ENCODE measurements at regions not wholly inside any gene's neighbourhood (a gene's known extent, or its start where the extent isn't known, plus 50 kb on each side); places are given as distances from the start of the nearest gene placed in this dataset.
"Not testable (repeated sequence)": the region's sequence is repeated elsewhere in the genome, so short reads cannot be mapped to it uniquely, and the experiment has no call there.

DNA sequence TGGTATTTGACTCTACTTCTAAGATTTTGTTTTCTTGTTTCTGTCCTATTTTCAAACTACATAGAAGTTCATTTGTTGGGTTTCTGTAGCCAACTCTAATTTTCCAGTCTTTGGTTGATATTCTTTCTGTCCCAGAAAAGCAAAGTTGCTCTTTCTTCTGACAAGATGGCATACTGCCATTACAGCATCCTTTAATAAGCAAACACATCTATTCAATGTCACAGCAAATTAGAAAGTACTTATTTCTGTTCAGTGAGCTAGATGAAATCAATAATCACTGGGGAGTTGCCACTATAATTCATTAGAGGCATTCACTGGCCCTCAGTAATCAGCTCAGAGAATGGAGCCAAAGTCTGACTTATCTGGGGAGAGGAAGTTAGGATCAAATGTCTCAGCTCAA lies 1258.0 kb upstream of the IGFBP7 start:
- DNase-seq (ENCODE audit: low read depth in 2 of 2), result no peak

GRCh38 chr4:58360354-58361133 lies 1250.4 kb upstream of the IGFBP7 start:
- DNase-seq (ENCODE audit: low read depth in 2 of 2), result no peak

- no peak for DNase-seq (ENCODE audit: low read depth in 2 of 2)
Measured at GRCh38 chr4:58359590-58359989, 1249.4 kb upstream of the IGFBP7 start.

DNA sequence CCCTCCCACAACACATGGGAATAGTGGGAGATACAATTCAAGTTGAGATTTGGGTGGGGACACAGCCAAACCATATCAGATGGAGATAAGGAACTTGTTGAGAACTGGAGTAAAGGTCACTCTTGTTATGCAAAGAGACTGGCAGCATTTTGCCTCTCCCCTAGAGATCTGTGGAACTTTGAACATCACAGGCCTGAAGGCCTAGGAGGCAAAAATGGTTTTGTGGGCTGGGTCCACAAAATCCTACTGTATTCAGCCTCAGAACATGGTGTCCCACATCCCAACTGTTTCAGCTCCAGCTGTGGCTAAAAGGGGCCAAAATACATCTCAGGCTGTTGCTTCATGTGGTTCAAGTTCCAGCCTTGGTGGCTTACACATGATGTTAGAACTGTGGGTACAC lies 1247.8 kb upstream of the IGFBP7 start:
- DNase-seq (ENCODE audit: low read depth in 2 of 2), result no peak

DNA sequence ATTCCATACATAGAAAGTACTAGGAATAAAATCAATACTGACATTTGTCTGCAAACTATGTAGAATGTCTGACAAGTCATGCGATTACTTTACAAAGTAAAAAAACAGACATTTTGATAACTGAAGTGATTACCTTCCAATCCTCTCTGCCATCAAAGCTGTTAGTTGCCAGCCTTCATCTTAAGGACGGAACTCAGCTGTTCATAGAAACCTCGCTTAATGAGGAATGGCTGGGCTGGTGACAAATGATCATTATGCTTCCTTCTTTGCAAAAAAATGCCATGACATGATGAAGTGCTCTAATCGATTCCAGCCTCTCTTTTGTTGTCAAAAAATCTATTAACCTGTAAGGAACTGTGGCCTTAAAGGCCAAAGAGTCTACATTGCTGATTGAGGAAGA lies 1214.9 kb upstream of the IGFBP7 start:
- no peak for DNase-seq (ENCODE audit: low read depth in 2 of 2)

GRCh38 chr4:58313444-58313843 lies 1203.3 kb upstream of the IGFBP7 start:
- no peak for DNase-seq (ENCODE audit: low read depth in 2 of 2)

GRCh38 chr4:58303456-58303855 lies 1193.3 kb upstream of the IGFBP7 start:
- no peak for DNase-seq (ENCODE audit: low read depth in 2 of 2)

GRCh38 chr4:58301376-58301999 lies 1191.3 kb upstream of the IGFBP7 start:
- no peak for DNase-seq (ENCODE audit: low read depth in 2 of 2)

DNA sequence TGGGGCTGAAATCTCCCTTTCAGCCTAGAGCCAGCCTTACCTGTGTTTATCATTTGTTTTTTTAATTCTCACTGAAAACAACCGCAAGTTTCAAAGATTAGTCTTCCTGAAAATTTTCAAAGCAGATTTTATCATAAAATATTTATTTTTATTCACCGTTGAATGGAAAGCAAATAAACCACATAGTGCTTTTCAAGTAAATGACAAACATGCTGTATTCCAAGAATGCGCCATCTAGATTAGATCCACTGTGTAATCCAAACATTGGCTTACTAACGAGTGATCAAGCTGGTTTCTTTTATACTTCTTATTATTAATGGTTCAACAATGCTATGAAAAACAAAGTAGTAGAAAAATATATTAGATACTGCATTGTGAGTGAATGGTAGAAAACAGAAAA lies 1176.2 kb upstream of the IGFBP7 start:
- no peak for DNase-seq (ENCODE audit: low read depth in 2 of 2)

GRCh38 chr4:58280928-58281327 lies 1170.7 kb upstream of the IGFBP7 start:
- not testable (repeated sequence) for DNase-seq (ENCODE audit: low read depth in 2 of 2)

DNA sequence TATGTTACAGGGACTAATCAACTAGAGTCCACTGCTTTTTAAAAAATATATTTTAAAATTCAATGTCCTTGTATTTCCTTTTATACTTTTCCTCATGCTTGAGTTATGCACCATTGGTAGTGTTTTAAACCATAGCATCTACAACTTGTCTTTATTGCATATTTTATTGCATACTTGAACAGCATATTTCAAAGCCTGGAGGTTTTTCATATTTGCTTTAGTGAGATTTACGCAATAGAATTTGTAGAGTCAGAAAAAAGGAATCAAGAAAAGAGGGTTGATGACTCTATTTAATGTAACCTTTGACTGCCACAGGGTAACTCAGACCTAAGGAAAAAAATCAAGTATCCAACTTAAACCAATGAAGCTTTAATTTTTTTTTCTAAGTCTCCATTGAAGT lies 1165.7 kb upstream of the IGFBP7 start:
- no peak for DNase-seq (ENCODE audit: low read depth in 2 of 2)

DNA sequence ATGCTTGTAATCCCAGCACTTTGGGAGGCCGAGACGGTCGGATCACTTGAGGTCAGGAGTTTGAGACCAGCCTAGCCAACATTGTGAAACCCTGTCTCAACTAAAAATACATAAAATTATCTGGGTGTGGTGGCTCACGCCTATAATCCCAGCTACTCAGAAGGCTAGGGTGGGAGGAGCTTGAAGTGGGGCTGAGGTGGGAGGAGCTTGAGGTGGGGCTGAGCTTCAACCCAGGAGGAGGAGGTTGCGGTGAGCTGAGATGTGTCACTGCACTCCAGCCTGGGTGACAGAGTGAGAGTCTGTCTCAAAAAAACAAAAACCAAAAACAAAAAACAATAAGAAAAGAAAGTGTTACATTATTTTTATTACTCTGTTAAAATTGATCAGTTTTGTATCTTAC lies 1164.4 kb upstream of the IGFBP7 start:
- no peak for DNase-seq (ENCODE audit: low read depth in 2 of 2)

DNA sequence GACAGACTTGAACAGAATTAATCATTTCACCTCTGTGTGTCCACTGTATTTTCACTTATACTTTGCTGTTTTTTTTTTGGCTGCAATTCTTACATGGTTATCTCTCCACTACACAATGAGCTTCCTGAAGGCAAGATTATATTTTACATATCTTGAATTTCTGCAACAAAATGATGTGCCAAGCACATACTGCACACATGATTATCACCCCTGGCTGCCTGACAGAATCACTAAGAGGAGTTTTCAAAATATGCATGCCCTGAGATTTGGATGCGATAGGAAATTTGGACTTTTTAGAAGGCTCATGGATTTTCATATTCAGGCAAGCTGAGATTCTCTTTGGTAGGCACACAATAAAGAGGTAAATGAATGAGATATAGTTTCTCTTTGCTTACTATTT lies 1162.1 kb upstream of the IGFBP7 start:
- no peak for DNase-seq (ENCODE audit: low read depth in 2 of 2)

DNA sequence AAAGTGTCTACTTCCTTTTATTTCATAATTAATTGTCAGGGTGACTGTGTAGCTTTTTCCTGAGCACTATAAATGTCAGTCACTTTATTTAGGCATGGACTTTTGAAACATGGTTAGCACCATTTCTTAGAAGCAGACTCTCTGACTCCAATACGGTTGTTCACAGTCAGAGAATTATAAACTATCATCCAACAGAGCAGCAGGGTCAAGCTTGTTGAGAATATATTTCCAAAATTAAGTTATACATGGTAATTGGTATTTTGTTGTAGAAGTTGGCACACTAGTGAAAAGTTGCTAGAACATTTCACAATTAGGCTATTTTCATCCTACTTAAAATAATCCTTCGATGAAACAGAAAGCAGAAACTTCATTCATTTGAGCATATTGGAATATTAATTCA lies 1155.5 kb upstream of the IGFBP7 start:
- no peak for DNase-seq (ENCODE audit: low read depth in 2 of 2)

DNA sequence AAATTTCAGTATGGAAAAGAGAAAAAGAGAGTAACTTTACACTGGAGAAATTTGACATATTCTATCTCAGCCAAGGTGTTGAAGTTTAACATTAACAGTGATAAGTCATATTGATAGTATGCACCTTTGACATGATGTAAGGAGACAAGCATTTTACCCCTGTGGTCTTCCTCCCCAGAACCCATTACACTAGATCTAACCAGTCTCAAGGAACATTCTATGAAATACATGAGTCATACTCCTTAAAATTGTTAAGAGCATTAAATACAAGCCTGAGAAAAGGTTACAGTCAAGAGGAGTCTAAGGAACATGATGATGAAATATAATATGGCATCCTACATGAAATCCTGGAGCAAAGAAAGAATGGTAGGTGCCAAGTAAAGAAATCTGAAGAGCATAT lies 1151.3 kb upstream of the IGFBP7 start:
- DNase-seq (ENCODE audit: low read depth in 2 of 2), result no peak

- no peak for DNase-seq (ENCODE audit: low read depth in 2 of 2)
Measured at GRCh38 chr4:58254291-58254690, 1144.1 kb upstream of the IGFBP7 start.

DNA sequence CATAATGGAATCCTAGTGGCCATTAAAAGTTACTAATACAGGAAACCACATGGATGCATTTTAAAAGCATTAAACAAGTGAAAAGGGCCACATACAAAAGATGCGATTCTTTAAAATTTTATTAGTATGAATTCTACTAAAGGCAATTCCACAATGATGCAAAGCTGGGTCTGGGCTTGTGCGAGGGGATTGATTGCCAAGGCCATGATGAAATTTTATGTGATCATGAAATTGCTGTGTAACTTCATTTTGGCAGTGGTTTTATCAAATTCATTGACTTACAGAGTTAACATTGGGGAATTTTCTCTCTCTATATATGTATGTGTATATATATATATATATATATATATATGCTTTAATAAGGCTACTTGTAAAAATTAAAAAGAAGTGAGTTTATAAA lies 1142.5 kb upstream of the IGFBP7 start:
- no peak for DNase-seq (ENCODE audit: low read depth in 2 of 2)

DNA sequence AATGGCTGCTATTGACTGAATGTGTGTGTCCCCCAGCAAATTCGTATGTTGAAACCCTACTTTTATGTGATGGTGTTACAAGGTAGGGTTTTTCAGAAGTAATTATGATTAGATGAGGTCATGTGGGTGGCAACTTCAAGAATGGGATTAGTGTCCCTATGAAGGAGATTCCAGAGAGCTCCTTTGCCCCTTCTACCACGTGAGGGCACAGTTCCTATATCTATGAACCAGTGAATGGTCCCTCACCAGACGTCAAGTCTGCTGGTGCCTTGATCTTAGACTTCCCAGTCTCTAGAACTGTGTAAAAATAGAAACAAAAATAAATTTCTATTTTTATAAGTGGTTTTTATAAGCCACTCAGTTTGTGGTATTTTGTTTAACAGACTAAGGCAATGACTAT lies 1137.6 kb upstream of the IGFBP7 start:
- DNase-seq (ENCODE audit: low read depth in 2 of 2), result no peak

DNA sequence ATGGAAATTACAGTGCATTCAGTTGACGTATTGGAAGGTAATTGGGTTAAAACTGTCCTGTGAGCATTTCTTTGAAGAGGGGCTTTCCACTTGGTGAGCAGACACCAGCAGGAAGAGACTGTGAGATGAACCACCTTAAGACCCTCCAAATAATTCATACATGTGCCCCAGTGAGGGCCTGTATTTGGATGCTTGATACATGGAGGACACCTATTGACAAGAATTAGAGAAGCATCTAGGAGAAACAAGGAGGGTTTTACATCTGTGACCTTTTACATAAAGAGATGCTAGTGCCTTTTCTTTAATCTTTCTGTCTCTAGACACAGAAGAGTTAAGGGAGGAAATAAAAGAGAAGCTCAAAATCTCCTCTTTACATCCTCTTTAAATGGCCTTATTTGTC lies 1115.3 kb upstream of the IGFBP7 start:
- no peak for DNase-seq (ENCODE audit: low read depth in 2 of 2)

GRCh38 chr4:58219179-58219578 lies 1109.0 kb upstream of the IGFBP7 start:
- DNase-seq (ENCODE audit: low read depth in 2 of 2), result no peak

DNA sequence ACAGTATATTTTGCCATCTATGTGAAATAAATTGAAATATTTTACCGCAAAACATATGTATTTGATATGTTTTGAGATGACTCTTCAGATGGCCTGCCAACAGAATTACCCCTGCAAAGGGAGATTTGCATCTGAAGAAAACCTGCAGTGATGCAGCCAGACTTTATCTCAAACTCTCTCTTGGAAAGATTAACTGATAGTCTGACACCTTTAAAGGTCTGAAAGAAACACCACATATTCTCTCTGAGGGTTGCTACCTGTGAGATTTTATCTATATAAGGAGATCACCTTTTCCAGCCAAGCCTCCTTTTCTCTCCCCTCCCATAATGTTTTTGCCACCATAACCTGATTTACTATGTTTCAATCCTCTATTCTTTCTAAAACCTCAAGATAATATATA lies 1106.3 kb upstream of the IGFBP7 start:
- no peak for DNase-seq (ENCODE audit: low read depth in 2 of 2)

DNA sequence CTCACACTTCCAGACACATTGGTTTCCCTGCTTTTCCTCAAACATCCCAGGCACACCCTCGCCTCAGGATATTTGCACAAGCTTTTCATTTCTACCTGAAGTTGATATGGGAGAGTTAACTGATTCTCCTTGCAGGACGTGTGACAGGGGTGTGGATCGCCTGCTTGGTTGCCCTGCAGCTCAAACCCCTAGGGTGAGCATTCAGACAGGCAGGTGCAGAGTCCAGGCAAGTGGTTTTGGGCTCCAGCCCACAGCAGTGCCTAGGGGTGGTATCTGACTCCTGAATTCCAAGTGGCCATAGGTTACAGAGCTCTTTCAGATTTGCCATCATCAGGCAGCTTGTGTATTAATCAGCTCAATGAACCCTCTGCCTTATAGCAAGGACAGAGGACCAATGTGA lies 1104.2 kb upstream of the IGFBP7 start:
- no peak for DNase-seq (ENCODE audit: low read depth in 2 of 2)

- DNase-seq (ENCODE audit: low read depth in 2 of 2), result no peak
Measured at GRCh38 chr4:58209551-58209950, 1099.4 kb upstream of the IGFBP7 start.

- DNase-seq (ENCODE audit: low read depth in 2 of 2), result no peak
Measured at GRCh38 chr4:58209001-58209400, 1098.8 kb upstream of the IGFBP7 start.
